NCI-H524 (cell line): ENCODE measurements at regions not wholly inside any gene's neighbourhood (a gene's known extent, or its start where the extent isn't known, plus 50 kb on each side); places are given as distances from the start of the nearest gene placed in this dataset.
"Not testable (repeated sequence)": the region's sequence is repeated elsewhere in the genome, so short reads cannot be mapped to it uniquely, and the experiment has no call there.

Source experiments
- DNase-seq, 2 experiments: peaks; one replicate each; lab custom pipeline; 2025; lab: John Stamatoyannopoulos, UW

DNA sequence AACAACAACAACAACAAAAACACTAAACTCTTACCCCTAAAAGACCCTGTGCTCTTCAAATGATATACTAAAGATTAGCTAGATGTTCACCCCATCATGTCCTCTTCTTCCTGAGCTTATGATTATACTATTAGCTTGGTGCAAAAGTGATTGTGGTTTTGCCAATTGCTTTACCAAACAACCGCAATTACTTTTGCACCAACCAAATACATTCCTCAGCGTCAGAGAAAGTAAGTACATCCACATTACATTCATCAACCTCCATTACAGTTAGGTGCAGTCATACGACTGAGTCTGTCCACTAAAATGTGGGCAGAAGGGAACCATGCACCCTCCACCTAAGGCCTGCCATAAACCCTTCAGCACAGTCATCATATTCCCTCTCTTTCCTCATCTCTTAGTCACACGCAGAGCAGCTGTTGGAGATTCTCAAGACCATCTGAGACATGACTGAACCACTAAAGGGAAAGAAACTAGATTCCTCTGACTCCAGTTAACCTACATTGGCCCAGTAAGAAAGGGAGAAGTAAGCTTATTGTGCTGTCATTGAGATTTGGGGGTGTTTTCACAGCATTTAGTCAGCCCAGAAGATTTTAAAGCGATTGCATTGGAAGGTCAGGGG lies 181.6 kb upstream of the TLE4 start:
- no peak for DNase-seq

DNA sequence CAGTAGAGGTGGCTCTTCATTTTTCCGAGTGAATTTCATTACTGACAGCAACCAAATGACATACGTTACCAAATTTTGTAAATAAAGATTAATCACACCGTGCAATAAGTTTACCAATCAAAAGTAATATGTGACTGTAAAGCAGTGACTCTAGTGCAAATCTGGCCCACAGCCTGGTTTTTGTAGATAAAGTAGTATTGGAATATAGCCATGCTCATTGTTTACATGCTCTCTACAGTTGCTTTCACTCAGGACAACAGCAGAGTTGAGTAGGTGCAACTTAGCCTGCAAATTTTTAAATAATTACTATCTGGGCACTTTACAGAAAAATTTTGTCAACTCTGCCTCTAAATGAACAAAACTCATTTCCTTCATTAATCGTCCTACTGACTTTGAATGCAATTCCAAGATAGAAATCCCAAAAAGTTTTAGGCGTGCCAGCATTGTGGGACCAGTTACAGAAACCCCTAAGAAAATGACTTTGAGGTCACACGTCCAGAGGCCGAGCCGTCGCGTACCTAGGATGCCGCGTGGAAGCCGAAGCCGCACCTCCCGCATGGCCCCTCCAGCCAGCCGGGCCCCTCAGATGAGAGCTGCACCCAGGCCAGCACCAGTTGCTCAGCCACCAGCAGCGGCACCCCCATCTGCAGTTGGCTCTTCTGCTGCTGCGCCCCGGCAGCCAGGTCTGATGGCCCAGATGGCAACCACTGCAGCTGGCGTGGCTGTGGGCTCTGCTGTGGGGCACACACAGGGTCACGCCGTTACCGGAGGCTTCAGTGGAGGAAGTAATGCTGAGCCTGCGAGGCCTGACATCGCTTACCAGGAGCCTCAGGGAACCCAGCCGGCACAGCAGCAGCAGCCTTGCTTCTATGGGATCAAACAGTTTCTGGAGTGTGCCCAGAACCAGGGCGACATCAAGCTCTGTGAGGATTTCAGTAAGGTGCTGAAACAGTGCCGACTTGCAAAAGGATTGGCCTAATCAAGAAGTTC lies 180.7 kb upstream of the TLE4 start:
- no peak for DNase-seq

DNA sequence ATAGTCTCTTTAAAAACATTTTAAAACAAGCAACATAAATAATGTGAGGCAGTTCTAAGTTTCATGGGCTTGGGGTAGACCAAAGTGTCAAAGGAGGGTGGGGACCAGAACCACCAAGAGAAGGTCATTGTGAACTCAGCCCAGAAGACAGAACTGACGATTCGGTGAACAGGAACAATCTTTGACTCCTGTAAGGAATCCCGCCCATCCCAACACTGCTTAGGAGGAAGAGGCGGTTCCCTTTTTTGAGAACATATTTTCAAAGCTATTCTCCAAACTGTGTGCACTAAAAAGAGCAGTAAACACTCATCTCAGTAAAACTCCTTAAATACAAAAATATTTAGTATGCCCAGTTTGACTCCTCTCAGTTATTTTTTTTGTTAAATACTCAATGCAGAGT lies 176.5 kb upstream of the TLE4 start:
- no peak for DNase-seq

DNA sequence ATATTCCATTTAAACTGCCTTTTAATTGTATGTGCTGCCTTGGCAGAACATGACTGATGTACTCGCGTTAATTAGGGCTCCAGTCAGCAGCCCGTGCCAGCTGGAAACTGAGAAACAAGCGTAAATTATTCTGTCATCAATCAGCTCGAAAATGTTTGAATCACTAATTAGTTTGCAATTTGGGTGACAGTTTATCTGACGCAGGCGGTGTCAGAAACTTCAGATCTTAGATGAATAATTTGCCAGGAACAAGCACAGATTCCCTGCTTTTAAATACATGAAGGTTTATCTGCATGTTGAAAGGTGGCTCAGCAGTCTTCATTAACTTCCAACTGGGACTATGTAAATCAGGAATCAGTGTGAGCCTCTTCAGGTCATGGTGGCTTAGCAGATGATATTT lies 176.0 kb upstream of the TLE4 start:
- no peak for DNase-seq

DNA sequence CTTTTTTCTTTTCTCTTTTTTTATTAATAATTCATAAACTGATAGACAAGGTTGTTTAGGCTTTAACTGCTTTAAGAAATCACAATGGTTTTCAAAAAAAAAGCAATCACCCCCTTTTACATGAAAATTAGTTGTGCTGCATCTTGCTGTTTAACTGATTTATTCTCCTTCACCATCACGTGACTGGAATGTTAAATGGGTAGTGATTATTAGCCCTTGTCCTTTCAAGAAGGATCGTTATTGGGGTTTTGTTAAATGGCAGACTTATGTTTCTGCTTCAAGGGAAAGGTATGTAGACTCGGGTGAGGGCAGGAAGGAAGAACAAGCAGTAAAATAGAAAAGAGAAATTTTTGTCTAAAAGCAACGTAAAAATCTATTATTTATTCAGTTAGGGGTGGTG lies 175.6 kb upstream of the TLE4 start:
- no peak for DNase-seq

DNA sequence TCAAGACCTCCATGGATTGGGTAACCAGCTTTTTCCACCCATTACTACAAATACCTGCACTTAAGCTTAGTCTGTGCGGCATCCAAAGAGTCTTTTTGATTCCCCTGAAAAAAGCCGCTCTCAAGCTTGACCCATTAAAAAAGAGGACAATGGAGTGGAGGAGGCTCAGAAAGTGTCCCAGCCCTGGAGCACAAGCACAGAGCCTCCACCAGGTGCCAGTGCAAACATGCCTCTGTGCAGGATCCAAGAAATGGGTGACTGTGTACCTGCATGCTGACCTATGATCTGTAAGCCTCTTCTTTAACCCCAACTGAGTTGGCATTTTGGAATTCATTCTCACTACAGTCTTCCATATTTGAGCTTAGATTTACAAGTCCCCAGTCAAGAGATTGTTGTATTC lies 168.3 kb upstream of the TLE4 start:
- DNase-seq, result no peak

DNA sequence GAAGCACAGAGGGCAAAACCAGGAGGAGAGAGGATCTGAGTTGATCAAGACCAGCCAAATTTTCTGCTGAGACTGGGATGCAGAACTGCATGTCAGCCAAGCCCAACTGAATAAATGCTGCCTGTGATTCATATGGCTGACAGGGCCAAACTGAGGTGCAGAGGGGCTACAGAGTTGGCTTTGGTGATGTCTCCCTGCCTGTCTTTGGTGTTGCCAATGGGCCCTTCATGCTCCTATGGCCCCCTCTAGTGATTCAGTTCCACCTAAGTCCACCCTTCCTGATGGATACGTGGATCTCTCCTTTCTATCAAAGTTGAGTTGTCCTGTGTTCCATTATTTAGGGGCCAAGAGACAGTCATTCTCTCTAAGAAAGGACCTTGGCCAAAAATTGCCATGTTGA lies 163.6 kb upstream of the TLE4 start:
- DNase-seq, result no peak

DNA sequence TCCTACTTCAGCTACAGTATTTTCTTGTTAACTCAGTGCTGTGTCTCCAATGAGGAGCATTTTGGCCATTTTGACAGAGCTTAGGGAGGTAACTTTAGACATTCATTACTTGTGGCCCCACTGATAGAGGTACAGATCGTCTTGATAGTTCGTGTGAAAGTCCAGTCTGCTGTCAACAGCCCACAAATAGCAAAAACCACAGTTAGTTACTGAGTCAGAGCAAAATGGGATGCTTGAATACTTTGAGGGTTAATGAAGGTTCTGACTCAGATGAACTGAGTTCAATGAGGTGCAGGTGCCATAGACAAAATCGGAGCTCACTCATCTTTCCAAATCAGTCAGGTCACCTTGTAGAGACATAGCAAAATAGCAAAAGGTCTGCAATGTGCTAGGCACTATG lies 163.1 kb upstream of the TLE4 start:
- no peak for DNase-seq

DNA sequence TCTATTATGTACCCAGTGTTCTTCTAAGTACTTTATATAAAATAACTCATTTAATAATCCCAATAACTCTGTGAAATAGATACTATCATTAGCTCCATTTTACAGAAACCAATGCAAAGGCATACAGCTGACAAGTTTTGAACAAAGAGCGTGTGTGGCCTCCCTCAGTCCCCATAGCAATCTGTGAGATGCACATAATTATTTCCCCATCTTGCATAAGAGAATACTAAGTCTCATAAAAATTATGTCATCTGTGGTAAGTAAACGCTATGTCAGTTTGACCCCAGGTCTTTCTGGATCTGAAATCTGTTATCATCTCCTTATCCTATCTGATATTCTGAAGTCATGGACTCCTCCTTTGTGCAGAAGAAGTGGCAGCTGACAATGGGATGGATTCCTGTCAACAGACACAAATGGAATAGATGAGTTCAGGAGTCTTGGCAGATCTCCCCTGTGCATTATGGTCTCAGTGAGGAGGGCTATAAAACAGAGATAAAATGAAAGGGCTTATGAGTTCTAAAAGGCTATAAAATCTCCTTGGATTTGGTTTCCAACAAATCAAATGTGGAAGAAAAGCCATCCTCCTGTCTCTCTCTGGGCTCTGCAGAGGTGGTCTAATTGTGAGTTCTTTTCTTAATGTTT lies 162.5 kb upstream of the TLE4 start:
- DNase-seq, result no peak

DNA sequence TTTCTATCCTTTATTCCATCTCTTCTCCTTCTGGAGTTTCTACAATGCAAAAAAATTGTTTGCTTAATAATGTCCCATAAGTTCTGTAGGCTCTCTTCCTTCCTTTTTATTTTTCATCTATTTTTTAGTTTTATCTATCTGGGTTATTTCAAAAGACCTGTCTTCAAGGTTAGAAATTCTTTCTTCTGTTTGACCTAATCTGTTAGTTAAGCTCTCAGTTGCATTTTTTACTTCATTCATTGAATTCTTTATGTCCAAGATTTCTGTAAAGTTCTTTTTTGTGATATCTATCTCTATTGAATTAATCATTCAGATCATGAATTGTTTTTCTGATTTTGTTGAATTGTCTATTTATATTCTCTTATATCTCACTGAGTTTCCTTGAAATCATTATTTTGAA lies 145.9 kb upstream of the TLE4 start:
- DNase-seq, result no peak

DNA sequence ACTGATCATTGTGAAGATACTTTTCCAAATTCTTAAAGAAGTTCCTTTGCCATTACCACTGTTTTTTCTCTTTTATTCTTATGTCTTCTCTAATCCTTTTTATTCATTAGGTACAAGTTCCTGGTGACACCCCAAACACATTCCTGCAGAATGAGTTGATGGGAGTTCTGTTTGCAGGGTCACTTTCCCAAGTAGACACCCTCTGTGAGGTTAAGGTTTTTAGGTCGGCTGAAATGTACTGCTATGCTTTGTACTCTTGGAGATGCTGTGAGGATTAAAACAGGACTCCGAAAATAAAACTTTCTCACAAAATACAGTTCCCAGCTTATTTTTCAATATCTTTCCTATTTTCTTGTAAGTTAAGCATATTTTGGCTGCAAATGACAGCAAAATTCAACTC lies 143.3 kb upstream of the TLE4 start:
- no peak for DNase-seq

DNA sequence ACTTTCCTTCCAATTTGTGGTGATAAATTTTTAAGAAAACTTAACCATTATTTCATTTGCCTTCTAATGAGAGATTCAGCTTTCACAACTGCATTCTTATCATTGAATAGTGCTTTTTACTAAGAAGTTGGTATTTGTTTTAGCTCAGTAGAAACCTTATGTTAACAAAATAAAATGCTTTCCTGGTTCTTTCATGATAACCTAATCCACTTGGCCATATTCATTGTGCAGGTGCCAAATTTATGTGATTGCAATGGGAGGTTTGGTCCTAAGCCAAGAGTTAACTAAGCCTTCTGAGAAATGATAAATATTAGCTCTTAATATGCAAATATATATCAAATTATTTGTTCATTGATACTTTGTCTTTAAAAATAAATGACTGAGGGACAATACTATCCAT lies 141.1 kb upstream of the TLE4 start:
- DNase-seq, result no peak

DNA sequence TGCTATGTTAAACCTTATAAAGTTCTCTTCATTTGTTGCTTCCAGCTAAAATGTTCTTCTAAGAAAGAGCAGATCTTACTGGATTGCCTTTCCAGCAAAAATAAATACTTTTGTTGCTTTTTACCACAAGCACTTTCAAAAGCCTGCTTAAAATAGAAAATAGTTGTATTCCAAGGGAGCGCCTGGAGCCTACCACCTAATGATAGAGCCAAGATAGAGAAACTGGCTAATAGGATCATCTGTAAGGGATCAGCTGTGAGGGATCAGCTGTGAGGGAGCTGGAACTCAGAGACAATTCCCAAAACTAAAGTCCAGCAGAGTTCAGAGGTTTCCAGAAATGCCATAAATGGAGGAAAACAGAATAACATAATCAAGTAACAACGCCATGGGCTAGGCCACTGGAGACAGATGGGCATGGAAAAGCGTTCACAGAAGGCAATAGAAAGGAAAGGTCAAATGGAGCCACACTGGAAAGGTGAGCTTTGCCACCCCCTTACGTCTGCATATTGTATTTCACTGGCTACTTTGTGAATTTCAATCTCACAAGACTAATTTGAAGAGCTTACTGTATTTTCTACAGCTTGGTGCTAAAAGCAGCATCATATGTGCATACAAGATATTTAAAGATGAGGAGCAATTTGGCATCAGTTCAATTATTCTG lies 140.6 kb upstream of the TLE4 start:
- DNase-seq, result peak in 1 of 2 experiments; percentile 1

DNA sequence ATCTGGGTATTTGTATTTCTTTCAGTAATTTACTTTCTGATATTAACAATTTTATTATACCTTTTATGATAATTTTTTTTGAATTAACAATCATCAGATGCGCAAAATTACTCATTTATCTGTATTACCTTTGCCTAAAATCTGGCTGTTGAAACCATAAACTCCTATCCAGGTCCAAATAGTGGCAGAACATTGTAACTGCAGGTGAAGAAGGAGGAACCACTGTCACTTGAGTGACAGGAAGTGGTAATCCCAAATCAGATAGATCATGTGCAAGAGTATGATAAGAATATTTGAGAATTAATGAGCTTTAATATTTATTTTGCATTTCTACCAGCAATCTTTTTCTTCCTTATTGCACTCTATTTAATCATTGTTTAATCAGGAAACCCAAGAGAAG lies 139.3 kb upstream of the TLE4 start:
- no peak for DNase-seq

DNA sequence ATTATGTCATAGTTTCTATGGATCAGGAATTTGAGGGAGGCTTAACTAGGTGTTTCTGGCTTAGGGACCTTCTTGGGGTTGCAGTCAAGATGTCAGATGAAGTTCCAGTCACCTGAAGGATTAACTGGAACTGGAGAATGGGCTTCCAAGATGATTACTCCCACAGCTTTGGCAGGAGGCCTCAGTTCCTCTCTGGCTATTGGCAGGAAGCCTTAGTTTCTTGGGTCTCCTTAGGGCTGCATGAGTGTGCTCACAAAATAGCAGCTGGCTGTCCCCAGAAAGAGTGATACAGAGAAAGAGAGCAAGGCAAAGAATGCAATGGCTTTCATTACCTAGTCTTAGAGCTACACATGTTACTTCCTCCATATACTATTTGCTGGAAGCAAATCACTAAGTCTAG lies 138.1 kb upstream of the TLE4 start:
- no peak for DNase-seq

DNA sequence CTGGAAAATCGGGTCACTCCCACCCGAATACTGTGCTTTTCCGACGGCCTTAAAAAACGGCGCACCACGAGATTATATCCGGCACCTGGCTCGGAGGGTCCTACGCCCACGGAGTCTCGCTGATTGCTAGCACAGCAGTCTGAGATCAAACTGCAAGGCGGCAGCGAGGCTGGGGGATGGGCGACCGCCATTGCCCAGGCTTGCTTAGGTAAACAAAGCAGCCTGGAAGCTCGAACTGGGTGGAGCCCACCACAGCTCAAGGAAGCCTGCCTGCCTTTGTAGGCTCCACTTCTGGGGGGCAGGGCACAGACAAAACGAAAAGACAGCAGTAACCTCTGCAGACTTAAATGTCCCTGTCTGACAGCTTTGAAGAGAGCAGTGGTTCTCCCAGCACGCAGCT lies 132.5 kb upstream of the TLE4 start:
- DNase-seq, result not testable (repeated sequence)

DNA sequence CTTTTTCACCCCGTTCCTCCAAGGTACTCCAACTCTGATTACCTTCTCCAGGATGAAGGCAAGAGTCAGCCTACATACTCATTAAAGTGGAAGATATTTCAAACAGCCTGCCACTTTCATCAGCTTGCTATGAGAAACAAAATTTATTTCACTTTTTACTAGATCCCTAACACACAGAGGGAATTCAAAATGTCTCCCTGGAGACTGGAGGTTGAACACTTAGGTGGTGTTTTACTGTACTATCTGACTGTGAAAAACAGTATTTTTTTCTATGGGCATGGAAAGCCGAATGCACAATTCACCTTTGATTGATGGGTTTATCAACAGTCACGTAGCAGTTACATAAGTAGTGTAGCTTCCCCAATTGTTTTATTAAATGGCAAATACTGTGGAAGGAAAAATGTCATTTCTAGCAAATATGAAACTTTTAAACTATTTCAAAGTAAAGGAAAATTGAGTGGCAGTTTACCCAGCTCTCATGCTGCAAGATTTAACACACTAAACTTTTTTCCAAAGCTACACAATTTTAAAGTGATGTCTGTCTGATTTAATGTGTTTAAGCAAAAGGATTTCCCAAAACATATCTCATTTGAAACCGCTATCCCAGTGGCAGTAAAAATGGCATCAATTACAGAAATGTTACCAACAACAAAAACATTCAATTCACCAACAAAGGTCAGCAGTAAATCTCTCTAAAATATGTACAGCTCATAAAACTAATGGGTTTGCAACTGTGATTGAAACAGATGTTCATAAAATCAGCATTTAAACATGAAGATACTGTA lies 125.0 kb upstream of the TLE4 start:
- no peak for DNase-seq

DNA sequence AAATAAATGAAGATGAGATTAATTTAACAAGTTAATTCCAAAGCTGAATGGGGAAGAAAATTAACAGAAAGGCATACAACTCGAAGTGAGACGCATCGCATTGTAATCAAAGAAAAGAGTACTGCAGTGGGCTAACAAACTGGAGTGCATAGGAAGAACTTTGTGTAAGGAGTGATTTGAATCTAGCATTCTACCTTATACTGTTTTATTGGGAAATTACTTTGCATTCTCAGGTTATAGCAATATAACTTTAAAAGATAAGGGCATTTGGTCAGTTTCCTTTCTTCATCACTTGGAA lies 124.5 kb upstream of the TLE4 start:
- DNase-seq, result no peak

DNA sequence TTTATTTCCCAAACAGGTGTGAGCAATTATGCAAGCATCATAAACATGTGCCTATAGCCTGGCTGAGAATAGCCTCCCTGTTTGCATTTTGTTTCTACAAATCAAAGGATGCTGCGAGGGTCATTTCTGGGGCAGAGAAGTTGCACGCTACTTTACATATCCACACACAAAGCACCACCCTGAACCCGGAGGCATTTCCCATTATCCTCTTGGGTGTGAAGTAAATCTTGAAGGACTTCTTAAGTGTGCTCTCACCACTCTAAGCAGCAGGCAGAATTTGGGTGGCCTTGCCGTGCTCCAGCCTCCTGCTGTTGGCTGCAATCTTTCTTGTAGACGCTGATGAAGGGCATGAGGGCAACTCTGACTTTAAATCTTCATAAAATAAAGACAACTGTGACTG lies 124.0 kb upstream of the TLE4 start:
- no peak for DNase-seq

DNA sequence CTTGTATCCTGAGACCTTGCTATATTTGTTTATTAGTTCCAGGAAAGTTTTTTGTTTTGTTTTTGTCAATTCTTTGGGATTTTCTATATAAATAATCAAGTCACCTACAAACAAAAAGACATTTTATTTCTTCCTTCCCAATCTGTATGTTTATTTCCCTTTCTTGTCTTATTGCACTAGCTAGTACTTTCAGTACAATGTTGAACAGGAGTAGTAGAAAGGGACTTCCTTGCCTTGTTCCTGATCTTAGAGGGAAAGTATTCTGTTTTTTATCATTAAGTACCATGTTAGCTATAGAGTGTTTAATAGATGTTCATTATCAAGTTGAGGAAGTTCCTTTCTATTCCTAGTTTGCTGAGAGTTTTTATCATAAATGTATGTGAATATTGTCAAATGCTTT lies 119.5 kb upstream of the TLE4 start:
- DNase-seq, result no peak

DNA sequence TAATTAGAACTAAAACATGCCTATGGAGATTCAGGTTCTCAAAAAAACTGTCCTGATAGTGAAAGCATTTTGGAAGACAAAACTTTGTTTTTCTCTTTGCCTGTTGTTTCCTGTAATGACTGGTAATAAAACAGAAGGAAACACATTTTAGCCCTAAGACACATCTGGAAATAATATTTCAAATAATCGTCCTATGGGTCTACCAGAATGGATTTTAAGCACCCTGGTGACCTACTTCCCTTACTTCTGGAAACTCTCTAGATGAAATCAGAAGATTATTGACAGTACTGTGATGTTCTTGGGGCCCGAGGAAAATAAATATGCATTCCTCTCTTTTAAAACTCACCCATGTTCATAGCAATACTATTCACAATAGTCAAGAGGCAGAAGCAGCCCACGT lies 110.1 kb upstream of the TLE4 start:
- no peak for DNase-seq

DNA sequence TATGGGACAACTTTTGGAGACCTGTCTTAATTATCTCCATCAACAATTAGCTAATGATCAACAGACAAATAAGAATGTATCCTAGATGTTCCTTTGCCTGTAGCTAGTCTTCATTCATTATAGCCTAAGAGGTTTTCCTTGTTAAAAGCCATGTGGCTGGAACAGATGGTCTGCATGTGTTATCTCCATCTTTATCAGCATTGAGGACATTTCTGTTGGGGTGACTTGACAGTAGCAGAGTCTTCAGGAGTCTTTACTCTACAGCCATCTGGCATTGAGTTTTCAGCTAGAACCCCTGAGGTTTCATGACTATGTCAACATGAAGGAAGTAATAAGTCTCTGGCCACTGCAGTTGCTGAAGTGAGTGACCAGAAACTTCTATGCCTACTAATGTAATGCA lies 106.6 kb upstream of the TLE4 start:
- peak; percentile 19 to 50 for DNase-seq
